Suprapubic skin (tissue), 4 donors: ENCODE measurements at regions not wholly inside any gene's neighbourhood (a gene's known extent, or its start where the extent isn't known, plus 50 kb on each side); places are given as distances from the start of the nearest gene placed in this dataset.

Experiments
- EP300 ChIP-seq: sonication (generic); formaldehyde crosslinking; IDR thresholded peaks from one replicate; pipeline ENCODE4 v1.6.1; 2017; ENCODE audit warnings: antibody characterized with exemption
- POLR2A ChIP-seq, 2 donors: fragments of 450-650 bp; IDR thresholded peaks; one replicate each; pipeline ENCODE4 v1.6.1; 2017; ENCODE audit warnings: antibody characterized with exemption in 2 of 2, mild to moderate bottlenecking in 2 of 2, moderate library complexity in 2 of 2
- POLR2AphosphoS5 ChIP-seq, 3 donors: sonication (generic); formaldehyde crosslinking; IDR thresholded peaks; one replicate each; pipeline ENCODE4 v1.6.1; 2017; ENCODE audit warnings: antibody characterized with exemption in 3 of 3
- TF ChIP-seq, protein P1 (sequence below), 2 donors: fragments of 200-600 bp in 1 of 2; fragments of 450-650 bp in 1 of 2; sonication (generic) in 1 of 2; IDR thresholded peaks; one replicate each; pipeline ENCODE4 v1.5.1; 2016 to 2019; ENCODE audit warnings: antibody characterized with exemption in 2 of 2, mild to moderate bottlenecking in 1 of 2, moderate library complexity in 1 of 2

DNA sequence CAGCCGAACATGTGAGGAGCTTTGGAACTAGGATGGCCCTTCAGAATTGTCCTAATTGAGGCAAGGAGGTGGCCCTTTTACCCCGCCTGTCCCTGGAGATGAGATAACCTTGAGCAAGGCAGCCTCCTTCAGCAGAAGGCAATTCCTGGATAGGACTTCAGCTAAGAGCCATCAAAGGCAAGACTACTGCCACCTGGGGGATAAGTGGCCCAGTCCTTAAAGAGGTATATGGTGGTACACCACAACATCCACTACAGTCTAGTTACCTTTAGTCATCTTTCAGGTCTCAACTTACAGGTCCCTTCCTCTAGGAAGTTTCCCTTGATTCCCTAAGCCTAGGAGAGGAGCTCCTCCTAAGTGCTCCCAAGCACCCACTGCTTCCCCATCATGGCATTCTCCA lies 204.2 kb upstream of the CDKN3 start:
- TF ChIP-seq, protein P1, sequence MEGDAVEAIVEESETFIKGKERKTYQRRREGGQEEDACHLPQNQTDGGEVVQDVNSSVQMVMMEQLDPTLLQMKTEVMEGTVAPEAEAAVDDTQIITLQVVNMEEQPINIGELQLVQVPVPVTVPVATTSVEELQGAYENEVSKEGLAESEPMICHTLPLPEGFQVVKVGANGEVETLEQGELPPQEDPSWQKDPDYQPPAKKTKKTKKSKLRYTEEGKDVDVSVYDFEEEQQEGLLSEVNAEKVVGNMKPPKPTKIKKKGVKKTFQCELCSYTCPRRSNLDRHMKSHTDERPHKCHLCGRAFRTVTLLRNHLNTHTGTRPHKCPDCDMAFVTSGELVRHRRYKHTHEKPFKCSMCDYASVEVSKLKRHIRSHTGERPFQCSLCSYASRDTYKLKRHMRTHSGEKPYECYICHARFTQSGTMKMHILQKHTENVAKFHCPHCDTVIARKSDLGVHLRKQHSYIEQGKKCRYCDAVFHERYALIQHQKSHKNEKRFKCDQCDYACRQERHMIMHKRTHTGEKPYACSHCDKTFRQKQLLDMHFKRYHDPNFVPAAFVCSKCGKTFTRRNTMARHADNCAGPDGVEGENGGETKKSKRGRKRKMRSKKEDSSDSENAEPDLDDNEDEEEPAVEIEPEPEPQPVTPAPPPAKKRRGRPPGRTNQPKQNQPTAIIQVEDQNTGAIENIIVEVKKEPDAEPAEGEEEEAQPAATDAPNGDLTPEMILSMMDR (IDR thresholded peaks at IDR 0.05), result no peak
- TF ChIP-seq POLR2AphosphoS5 (IDR thresholded peaks at IDR 0.05) (no peak), POLR2A (IDR thresholded peaks at IDR 0.05) (no peak), EP300 (no peak)
